ENCODE measurements at regions not wholly inside any gene's neighbourhood (a gene's known extent, or its start where the extent isn't known, plus 50 kb on each side); places are given as distances from the start of the nearest gene placed in this dataset.

- DNase-seq (ENCODE audit: low read depth, low spot score): no peak
Observed at GRCh38 chr5:29795096-29795652, 1398.3 kb upstream of the CDH6 start.

GRCh38 chr5:29794141-29794787 lies 1399.2 kb upstream of the CDH6 start:
- CTCF ChIA-PET: no interaction called here

More at GRCh38 chr5:29795096-29795652, 1398.3 kb upstream of the CDH6 start:
- peaks cover 5% of the 10 kb centered on the region; the same call in 1 of the 2 replicates for H3K9me3 ChIP-seq (ENCODE audit: control insufficient read depth, insufficient read depth, low read length)
- CTCF ChIA-PET: no interaction called here
- no peaks in the 10 kb centered on the region for H3K27me3 ChIP-seq (ENCODE audit: control insufficient read depth, insufficient read depth, low read length)
- POLR2A ChIA-PET: no interaction called here
- no peak overlapping the region for H3K27ac ChIP-seq (ENCODE audit: low read depth, low read length)
- H3K4me3 ChIP-seq (ENCODE audit: low read depth, low read length): no peak overlapping the region
- TF ChIP-seq CTCF (IDR thresholded peaks at IDR 0.05; ENCODE audit: low read depth, low read length): no peak

GRCh38 chr5:29790281-29790680 lies 1403.2 kb upstream of the CDH6 start:
- Histone ChIP-seq H3K4me3 (ENCODE audit: low read depth, low read length) (no peak overlapping the region), H3K27me3 (ENCODE audit: control insufficient read depth, insufficient read depth, low read length) (no peaks in the 10 kb centered on the region), H3K27ac (ENCODE audit: low read depth, low read length) (no peak overlapping the region), H3K9me3 (ENCODE audit: control insufficient read depth, insufficient read depth, low read length) (peaks cover 4% of the 10 kb centered on the region)
- POLR2A ChIA-PET: no interaction called here
- DNase-seq (ENCODE audit: low read depth, low spot score): no peak
- TF ChIP-seq CTCF (IDR thresholded peaks at IDR 0.05; ENCODE audit: low read depth, low read length): no peak
- CTCF ChIA-PET: no interaction called here

More at GRCh38 chr5:29794141-29794787, 1399.2 kb upstream of the CDH6 start:
- DNase-seq (ENCODE audit: low read depth, low spot score): no peak
- H3K4me3 ChIP-seq (ENCODE audit: low read depth, low read length): no peak overlapping the region
- peaks cover 5% of the 10 kb centered on the region; the same call in 1 of the 2 replicates for H3K9me3 ChIP-seq (ENCODE audit: control insufficient read depth, insufficient read depth, low read length)
- no peak for TF ChIP-seq CTCF (IDR thresholded peaks at IDR 0.05; ENCODE audit: low read depth, low read length)
- H3K27ac ChIP-seq (ENCODE audit: low read depth, low read length): no peak overlapping the region
- POLR2A ChIA-PET: no interaction called here
- no peaks in the 10 kb centered on the region for H3K27me3 ChIP-seq (ENCODE audit: control insufficient read depth, insufficient read depth, low read length)

- H3K4me3 ChIP-seq (ENCODE audit: low read depth, low read length): no peak overlapping the region
- DNase-seq (ENCODE audit: low read depth, low spot score): no peak
- POLR2A ChIA-PET: no interaction called here
- no peak overlapping the region for H3K27ac ChIP-seq (ENCODE audit: low read depth, low read length)
- no peaks in the 10 kb centered on the region for H3K9me3 ChIP-seq (ENCODE audit: control insufficient read depth, insufficient read depth, low read length)
- H3K27me3 ChIP-seq (ENCODE audit: control insufficient read depth, insufficient read depth, low read length): no peaks in the 10 kb centered on the region
- no peak for TF ChIP-seq CTCF (IDR thresholded peaks at IDR 0.05; ENCODE audit: low read depth, low read length)
- CTCF ChIA-PET: no interaction called here
Observed at GRCh38 chr5:29780401-29780800, 1413.1 kb upstream of the CDH6 start.

GRCh38 chr5:29779141-29779540 lies 1414.3 kb upstream of the CDH6 start:
- no peak for DNase-seq (ENCODE audit: low read depth, low spot score)
- H3K27me3 ChIP-seq (ENCODE audit: control insufficient read depth, insufficient read depth, low read length): no peaks in the 10 kb centered on the region
- ChIA-PET CTCF (no interaction called here), POLR2A (no interaction called here)
- H3K9me3 ChIP-seq (ENCODE audit: control insufficient read depth, insufficient read depth, low read length): no peaks in the 10 kb centered on the region
- TF ChIP-seq CTCF (IDR thresholded peaks at IDR 0.05; ENCODE audit: low read depth, low read length): no peak
- no peak overlapping the region for H3K27ac ChIP-seq (ENCODE audit: low read depth, low read length)
- no peak overlapping the region for H3K4me3 ChIP-seq (ENCODE audit: low read depth, low read length)
